Esophagus squamous epithelium (tissue), 4 donors: ENCODE measurements at regions not wholly inside any gene's neighbourhood (a gene's known extent, or its start where the extent isn't known, plus 50 kb on each side); places are given as distances from the start of the nearest gene placed in this dataset.

ENCODE experiments used
- CTCF ChIP-seq, 6 experiments: fragments of 450-650 bp in 4 of 6; fragments of 200-600 bp in 2 of 6; sonication (generic) in 2 of 6; IDR thresholded peaks; one replicate each; pipeline ENCODE4 v1.5.1; 2016 to 2019; ENCODE audit warnings: antibody characterized with exemption in 6 of 6, mild to moderate bottlenecking in 4 of 6, moderate library complexity in 4 of 6
- POLR2A ChIP-seq, 4 donors: fragments of 450-650 bp; IDR thresholded peaks; one replicate each; pipeline ENCODE4 v1.6.1; 2017; ENCODE audit warnings: antibody characterized with exemption in 4 of 4, mild to moderate bottlenecking in 4 of 4, moderate library complexity in 3 of 4

GRCh38 chr10:62459500-62459899, 85.3 kb downstream of the ZNF365 start:
- TF ChIP-seq CTCF (IDR thresholded peaks at IDR 0.05) (no peak), POLR2A (IDR thresholded peaks at IDR 0.05) (no peak)
